Middle frontal gyrus (tissue), 1 donor: ENCODE measurements at regions not wholly inside any gene's neighbourhood (a gene's known extent, or its start where the extent isn't known, plus 50 kb on each side); places are given as distances from the start of the nearest gene placed in this dataset.

ENCODE experiments used
- DNase-seq: peaks from one replicate; pipeline ENCODE4 v3.0.0-alpha.2; 2015; ENCODE audit warnings: low spot score; ENCODE audit errors: extremely low spot score

DNA sequence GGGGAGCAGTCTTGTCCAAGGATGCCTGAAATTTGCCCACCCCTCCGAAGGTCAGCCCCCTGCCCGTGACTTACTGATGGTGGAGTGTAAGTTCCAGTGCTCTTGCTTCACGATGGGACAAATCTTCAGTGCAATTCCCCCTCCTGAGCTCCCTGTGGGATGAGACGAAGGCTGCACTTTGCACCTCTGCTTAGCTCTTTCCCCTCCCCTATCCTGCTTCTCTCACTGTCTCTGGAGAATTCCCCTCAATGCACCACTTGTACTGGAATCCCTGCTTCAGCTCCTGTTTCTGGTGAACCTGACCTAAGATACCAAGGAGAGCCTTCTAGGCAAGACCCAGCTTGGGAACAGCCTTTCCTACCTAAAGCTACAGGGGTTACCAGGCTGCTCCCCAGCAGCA lies 122.9 kb upstream of the ZMIZ1 start:
- DNase-seq, result no peak

- no peak for DNase-seq
Observed at GRCh38 chr10:78947226-78947625, 121.5 kb upstream of the ZMIZ1 start.

DNA sequence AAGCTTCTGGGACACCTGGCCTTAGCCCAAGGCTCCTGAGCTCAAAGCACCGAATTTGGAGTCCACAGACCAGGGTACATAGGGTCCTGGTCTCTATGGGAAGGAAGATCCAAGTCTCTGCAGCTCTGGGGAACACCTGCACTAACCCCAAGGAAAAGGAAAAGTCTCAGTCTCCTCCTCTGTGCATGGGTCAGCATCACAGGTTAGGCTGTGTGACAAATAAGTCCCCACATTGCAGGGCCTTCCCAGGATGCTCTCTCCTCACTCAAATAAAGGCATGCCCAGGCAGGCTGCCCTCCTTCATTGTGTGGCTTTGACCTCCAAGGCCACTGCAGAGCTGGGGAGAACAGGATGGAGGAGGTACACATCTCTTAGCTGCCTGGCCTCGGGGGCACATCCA lies 121.0 kb upstream of the ZMIZ1 start:
- DNase-seq, result no peak

DNA sequence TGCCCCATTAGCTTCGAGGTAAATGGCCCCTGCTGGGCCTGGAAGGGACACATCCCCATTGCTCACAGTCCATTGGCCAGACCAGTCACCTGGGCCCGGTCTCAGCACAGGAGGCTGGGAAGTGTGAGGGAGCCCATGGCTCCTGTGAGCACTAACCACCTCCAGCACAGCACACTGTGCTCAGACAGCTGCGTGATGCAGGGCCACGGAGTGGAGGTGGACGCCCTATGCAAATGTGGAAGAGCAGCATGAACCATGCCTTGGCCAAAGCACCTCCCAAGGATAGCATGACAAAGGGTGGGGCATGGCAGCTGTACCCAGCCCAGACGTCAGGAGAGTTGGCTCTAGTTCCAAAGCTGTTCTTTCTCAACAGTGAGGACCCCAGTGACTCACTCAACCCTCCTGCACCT lies 120.1 kb upstream of the ZMIZ1 start:
- no peak for DNase-seq

DNA sequence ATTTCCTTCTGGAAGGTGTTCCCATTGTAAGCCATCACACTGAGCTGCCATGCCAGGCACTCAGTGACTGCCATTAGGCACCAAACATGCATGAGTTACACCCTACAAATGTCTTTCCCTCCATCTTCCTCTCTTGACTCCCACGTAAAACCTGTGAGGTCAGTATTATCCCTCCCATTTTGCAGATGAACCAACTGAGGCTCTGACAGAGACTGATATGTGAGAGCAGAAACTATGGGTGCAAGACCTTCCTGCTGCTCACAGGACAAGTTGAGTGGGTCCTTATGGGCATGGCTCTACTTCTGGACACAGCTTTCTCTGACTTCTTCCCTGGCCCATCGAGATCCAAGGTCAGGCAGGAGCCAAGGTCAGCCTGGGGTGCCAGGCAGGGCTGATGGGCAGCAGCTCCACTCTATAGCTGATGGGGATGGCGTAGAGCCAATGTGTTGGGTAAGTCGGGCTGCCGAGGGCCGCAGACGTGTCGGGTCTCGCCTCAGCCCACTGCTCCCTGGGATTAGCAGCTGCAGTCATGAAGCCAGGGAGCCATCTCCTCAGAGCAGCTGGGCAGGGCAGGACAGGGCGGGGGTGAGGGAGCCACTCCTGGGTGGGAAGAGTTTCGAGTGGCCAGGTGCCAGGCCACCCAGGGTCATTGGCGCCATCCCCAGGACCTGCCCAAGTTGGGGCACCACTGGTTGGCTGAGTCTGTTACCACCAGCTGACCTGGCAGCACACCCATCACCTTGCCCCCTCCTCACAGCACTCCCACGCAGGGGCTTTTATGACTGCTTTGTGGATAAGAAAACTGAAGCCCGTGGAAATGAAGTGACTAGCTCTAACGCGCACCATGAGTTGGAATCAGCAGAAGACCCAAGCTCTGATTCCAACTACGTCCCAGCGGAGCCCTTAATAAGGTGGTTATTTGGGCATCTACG lies 117.8 kb upstream of the ZMIZ1 start:
- DNase-seq, result no peak

- no peak for DNase-seq
Observed at GRCh38 chr10:78952030-78952429, 116.7 kb upstream of the ZMIZ1 start.

GRCh38 chr10:78952686-78953085 lies 116.1 kb upstream of the ZMIZ1 start:
- DNase-seq, result no peak

DNA sequence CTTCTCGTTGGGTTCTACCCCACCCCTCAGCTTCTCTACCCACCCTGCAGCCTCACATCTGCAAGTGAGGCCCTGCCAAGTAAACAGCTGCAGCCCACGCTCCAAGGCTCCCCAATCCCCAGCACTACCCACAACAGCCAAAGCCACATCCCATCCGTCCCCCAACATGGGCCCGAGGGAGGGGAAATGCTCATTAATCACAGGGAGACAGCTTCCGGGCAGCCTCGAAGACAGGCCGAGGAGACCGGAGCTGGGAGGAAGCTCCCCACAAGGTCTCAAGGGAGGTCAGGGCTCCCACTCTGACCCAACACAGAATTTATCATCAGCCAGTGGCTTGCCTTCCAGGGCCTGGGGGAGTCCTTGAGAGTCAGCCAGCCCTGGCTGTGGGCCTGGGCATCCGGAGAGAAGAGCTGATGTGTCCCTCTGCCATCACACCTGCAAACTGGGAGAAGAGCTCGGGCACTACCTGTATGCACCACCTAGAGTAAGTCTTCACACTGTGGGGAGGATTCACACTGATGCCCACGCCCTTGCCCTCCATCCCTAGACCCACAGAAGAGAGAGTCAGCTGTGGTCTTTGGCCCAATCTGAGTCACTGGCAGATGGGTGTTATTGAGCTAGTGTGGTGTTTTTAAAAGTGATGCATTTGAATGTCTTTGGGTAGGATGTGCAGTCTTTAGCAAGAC lies 115.5 kb upstream of the ZMIZ1 start:
- DNase-seq, result no peak

DNA sequence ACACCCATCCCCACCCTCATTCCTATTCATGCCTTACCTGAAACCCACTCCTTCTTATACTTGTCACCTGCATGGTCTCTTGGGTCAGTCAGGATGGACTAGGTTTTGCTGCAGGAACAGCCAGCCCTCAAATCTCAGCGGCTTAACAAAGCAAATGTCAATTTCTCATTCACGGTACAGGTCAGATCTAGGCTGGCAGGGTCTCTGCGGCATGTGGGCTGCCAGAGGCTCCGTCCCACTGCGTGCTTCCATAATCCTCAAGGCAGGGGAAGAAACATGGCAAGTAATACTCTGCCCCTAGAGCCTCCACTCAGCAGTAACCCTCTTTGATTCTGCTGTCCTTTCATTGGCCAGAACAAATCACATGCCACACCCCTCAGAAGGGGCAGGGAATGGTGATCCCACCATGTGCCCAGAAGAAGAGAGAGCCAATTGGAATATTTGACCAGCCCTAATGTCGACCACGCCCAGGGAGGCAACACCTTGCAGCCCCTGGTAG lies 114.9 kb upstream of the ZMIZ1 start:
- no peak for DNase-seq

DNA sequence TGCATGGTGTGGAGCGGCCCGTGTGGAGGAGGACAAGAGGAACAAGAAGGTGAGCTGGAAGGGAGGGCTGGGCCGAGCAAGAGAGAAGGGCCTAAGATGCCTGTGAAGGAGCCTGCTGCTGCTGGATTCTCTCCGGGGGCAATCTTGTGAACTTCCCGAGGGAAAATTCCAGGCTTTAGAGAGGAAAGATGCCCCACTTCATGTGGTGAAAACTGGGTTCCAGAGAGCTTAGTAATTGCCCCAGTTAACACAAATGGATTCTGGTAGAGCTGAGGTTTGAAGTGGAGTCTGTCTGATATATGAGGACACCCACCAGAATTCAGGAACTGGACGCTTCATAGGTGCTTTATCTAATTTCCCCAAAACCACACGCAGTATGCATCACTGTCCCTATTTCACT lies 114.1 kb upstream of the ZMIZ1 start:
- DNase-seq, result no peak

DNA sequence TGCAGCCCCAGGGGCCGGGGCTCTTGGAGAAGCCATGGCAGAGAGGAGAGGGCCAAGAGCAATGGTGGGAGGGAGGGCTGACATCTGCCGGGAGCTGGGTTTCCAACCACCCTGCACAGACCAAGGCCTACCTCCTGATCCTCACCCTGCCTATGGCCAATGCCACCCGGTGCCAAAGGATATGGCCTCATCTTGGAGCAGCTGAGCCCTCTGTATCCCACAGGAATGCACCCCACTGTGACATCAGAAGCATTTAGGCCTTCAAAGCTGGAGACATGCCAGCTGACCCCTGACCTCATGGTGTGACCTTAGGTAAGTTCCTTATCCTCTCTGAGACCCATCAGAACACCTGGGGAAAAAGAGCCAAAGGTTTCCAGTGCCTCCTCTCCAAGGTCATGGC lies 113.6 kb upstream of the ZMIZ1 start:
- DNase-seq, result no peak

DNA sequence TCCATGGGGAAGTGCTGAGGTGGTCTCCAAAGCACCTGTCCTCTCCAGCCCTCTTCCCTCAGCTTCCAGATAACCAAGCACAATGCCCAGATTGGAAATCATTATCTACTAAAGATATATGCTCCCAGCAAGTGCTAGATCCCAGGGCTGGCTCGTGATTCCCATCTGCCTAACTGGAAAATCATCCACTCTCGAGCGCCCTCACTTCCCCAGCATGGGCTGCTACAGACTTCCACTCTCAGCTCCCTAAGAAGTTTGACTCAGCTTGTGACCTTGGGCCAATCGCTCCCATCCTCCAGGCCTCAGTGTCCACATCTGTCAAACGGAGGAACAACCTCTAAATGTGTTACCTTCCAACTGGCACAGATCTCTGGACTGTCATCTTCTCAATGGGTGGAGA lies 112.4 kb upstream of the ZMIZ1 start:
- no peak for DNase-seq

GRCh38 chr10:78957471-78958039 lies 111.2 kb upstream of the ZMIZ1 start:
- DNase-seq, result no peak

GRCh38 chr10:78959217-78959923 lies 109.4 kb upstream of the ZMIZ1 start:
- no peak for DNase-seq

- DNase-seq, result no peak
Observed at GRCh38 chr10:78959924-78960285, 108.9 kb upstream of the ZMIZ1 start.

DNA sequence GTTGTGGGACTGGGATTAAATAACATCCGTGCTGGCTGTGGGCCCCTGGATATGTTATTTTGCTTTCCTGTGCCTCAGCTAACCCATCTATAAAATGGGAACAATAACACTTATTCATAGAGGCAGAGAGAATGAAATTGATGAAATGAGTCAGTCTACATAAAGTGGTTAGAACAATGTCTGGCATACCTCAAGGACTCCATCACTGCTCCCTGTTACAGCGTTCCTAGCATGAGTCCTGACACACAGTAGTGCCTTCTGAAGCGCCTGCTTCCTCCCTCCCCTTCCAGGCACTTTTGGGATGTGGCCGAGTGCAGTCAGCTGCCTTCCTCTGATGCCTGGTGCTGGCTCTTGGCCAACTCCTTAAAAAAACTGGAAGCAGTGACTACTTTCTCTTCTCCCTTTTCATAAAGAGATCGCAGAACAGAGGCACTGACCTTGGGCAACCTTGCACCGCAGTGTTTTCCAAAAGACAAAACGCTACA lies 108.4 kb upstream of the ZMIZ1 start:
- DNase-seq, result no peak

DNA sequence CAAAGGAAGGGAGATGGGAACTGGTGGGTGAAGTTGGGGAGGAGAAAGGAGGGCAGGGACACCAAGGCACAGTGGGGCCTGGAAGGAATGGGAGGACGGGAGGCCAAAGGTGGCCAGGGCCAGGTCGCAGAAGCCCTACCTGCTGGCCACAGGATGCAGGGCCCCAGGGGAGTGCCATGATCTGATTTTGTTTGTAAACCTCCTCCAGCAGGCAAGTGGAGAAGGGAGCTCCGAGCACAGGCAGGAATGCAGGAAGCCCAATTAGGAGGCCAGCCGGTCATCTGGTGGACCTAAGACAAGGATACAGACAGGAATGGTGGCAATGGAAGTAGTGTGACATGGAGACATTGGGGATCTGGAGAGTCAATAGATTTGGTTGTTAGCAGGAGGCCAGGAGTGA lies 107.0 kb upstream of the ZMIZ1 start:
- DNase-seq, result no peak

DNA sequence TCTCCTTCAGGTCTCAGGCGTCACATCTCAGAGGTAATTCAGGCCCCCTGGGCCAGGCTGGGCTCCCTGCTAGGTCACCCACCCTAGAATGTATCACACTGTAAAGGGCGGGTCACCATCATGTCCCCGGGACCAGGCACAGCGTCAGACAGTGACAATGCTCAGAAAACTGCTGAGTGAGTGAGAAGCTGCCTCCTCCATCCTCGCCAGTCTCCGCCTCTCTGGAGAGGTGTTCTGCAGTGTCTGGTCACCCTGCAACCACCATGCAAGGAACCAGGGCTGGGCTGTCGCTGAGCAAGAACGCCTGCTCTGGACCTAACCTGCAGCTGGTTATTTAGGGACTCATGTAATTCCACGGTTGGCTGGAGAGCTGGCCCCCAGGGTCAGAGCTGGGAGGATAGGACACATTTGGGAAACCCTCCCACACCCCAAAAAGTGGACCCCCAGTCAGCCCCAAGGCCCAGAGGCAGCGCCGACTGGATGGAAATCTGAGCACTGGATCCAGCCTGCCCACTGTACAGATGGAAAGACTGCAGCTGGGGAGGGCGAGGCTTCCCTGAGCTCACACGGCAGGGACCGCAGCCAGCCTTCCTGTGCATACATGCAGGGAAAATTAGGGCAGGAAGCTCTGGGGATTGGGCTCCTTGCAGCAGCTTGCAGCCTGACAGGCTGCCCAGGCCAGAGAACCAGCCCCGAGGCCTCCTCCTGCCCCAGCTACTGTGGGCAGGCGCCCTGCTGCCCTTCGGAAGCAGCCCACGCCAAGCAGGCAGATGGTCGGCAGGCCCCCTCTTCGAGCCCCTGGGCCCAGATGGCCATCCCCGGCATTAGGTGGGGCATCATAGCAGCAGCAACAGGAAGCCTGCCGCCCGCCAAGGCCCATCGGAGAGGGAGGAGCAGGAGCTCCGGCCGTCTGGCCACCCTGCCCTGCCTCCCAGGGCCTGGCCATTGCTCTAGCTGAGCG lies 105.4 kb upstream of the ZMIZ1 start:
- DNase-seq, result no peak

GRCh38 chr10:78964274-78964951 lies 104.4 kb upstream of the ZMIZ1 start:
- DNase-seq, result no peak
